Epithelial cell of proximal tubule (primary cell): ENCODE measurements at regions not wholly inside any gene's neighbourhood (a gene's known extent, or its start where the extent isn't known, plus 50 kb on each side); places are given as distances from the start of the nearest gene placed in this dataset.

Experiments
- DNase-seq: peaks from one replicate; pipeline ENCODE4 v3.0.0-alpha.2; 2011; ENCODE audit warnings: low read depth
- H3K4me3 ChIP-seq: 2 replicates; pipeline ENCODE4 v1.5.1; 2011; ENCODE audit warnings: low read depth, mild to moderate bottlenecking, low read length
- CTCF ChIP-seq: conservative IDR thresholded peaks from 2 replicates; pipeline ENCODE4 v1.5.1; 2012; ENCODE audit warnings: low read depth, mild to moderate bottlenecking, low read length

GRCh38 chr4:148975464-148975863, 533.2 kb upstream of the NR3C2 start:
- H3K4me3 ChIP-seq: no peak overlapping the region
- no peak for TF ChIP-seq CTCF
- no peak for DNase-seq

- no peak overlapping the region for H3K4me3 ChIP-seq
- DNase-seq: no peak
- no peak for TF ChIP-seq CTCF
Observed at GRCh38 chr4:148965080-148965479, 522.9 kb upstream of the NR3C2 start.

GRCh38 chr4:148964456-148964855, 522.2 kb upstream of the NR3C2 start:
- no peak for TF ChIP-seq CTCF
- no peak for DNase-seq
- H3K4me3 ChIP-seq: no peak overlapping the region

- no peak for DNase-seq
Observed at GRCh38 chr4:148962539-148963290, 520.5 kb upstream of the NR3C2 start.

GRCh38 chr4:148961526-148961925, 519.3 kb upstream of the NR3C2 start:
- TF ChIP-seq CTCF: no peak
- no peak overlapping the region for H3K4me3 ChIP-seq
- no peak for DNase-seq

More at GRCh38 chr4:148962539-148963290, 520.5 kb upstream of the NR3C2 start:
- no peak overlapping the region for H3K4me3 ChIP-seq
- TF ChIP-seq CTCF: no peak

GRCh38 chr4:148958317-148958716, 516.1 kb upstream of the NR3C2 start:
- no peak overlapping the region for H3K4me3 ChIP-seq
- DNase-seq: no peak
- no peak for TF ChIP-seq CTCF
